ENCODE measurements at regions not wholly inside any gene's neighbourhood (a gene's known extent, or its start where the extent isn't known, plus 50 kb on each side); places are given as distances from the start of the nearest gene placed in this dataset.

DNA sequence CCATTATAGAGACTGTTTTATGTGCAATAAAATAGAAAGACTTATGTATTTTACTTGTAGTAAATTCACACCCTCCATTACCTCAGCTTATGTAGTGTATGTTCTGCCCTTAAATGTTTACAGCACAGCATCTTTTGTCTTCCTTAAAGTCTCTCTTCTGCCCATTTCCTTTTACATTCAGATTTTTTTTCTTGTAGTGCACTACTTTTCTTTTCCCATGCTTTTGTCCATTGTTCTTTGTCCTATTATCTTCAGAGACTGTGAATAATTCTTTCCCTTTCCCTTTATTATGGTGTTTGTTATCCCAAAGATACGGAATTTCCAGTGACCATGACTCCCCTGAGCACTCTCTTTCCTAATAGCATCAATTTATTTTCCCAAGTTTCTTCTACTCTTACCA is 66.1 kb upstream of the TYRP1 start:
- no peak for DNase-seq (ENCODE audit: extremely low spot score, unreplicated experiment)
- TF ChIP-seq, protein P1, sequence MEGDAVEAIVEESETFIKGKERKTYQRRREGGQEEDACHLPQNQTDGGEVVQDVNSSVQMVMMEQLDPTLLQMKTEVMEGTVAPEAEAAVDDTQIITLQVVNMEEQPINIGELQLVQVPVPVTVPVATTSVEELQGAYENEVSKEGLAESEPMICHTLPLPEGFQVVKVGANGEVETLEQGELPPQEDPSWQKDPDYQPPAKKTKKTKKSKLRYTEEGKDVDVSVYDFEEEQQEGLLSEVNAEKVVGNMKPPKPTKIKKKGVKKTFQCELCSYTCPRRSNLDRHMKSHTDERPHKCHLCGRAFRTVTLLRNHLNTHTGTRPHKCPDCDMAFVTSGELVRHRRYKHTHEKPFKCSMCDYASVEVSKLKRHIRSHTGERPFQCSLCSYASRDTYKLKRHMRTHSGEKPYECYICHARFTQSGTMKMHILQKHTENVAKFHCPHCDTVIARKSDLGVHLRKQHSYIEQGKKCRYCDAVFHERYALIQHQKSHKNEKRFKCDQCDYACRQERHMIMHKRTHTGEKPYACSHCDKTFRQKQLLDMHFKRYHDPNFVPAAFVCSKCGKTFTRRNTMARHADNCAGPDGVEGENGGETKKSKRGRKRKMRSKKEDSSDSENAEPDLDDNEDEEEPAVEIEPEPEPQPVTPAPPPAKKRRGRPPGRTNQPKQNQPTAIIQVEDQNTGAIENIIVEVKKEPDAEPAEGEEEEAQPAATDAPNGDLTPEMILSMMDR (IDR thresholded peaks at IDR 0.05) = no peak
- H3K27me3 Mint-ChIP-seq (ENCODE audit: unreplicated experiment) = peaks cover 35% of the 10 kb centered on the region
- H3K36me3 Mint-ChIP-seq (ENCODE audit: unreplicated experiment) = no peaks in the 10 kb centered on the region
- no peaks in the 10 kb centered on the region for H3K4me1 Mint-ChIP-seq (ENCODE audit: unreplicated experiment)
- H3K27ac Mint-ChIP-seq (ENCODE audit: unreplicated experiment) = no peak overlapping the region
- H3K9me3 Mint-ChIP-seq (ENCODE audit: unreplicated experiment) = no peaks in the 10 kb centered on the region
- H3K4me3 Mint-ChIP-seq (ENCODE audit: unreplicated experiment) = no peak overlapping the region

DNA sequence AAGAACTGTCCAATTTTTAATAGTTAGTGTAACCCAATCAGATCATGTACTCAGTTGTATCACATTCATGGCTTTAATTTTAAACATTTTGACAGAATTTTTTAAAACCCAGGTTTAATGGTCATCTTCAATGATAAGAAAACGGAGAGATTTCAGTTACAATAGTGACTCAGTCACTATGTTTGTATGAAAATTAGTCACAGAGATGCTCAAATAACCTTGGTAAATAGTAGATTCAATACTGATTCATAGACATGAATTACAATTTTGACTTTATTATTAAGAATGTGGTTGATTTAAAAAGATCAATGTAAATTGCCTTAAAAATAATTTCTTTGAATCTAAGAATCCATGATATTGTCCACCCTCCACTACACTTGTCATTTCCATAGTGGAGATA is 64.6 kb upstream of the TYRP1 start:
- H3K27me3 Mint-ChIP-seq (ENCODE audit: unreplicated experiment) = peaks cover 31% of the 10 kb centered on the region
- TF ChIP-seq, protein P1 (IDR thresholded peaks at IDR 0.05) = no peak
- no peaks in the 10 kb centered on the region for H3K4me1 Mint-ChIP-seq (ENCODE audit: unreplicated experiment)
- DNase-seq (ENCODE audit: extremely low spot score, unreplicated experiment) = no peak
- H3K9me3 Mint-ChIP-seq (ENCODE audit: unreplicated experiment) = no peaks in the 10 kb centered on the region
- H3K27ac Mint-ChIP-seq (ENCODE audit: unreplicated experiment) = no peak overlapping the region
- H3K4me3 Mint-ChIP-seq (ENCODE audit: unreplicated experiment) = no peak overlapping the region
- H3K36me3 Mint-ChIP-seq (ENCODE audit: unreplicated experiment) = no peaks in the 10 kb centered on the region

DNA sequence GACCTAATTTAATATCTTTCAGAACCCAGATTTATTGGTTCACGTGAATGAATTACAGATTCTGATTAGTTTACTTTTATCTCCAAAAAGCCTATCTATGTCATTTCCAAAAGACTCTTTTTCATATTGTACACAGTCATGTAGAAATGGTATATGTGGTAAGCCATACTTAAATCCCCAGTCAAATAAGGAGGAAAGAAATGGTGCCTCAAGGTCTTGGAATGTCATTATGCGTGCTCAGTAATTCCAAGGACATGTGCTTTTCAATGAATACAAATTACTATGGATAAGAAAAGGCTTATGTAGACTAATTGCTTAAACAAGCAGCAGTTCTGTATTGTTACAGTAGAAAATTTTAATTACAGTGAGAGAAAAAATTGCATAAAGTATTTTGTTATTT is 64.1 kb upstream of the TYRP1 start:
- no peak overlapping the region for H3K4me3 Mint-ChIP-seq (ENCODE audit: unreplicated experiment)
- TF ChIP-seq, protein P1 (IDR thresholded peaks at IDR 0.05) = no peak

DNA sequence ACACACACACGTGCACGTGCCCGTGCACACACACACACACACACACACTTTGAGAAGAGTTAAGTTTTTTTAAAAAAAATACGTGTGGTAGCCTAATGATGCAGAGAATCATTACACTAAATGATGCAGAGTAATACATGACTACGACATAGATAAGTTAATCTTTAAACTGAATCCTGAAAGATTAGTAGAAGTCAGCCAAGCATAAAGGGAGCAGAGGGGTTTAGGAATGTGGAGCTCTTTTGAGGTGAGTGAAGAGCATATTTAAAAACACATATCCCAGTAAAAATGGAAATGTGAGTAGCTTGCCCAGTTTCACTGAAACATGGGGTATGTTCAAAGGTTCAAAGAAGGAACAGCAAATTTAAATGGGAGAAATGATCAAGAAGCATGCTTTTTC is 61.3 kb upstream of the TYRP1 start:
- TF ChIP-seq, protein P1 (IDR thresholded peaks at IDR 0.05) = no peak
- Mint-ChIP-seq H3K36me3 (ENCODE audit: unreplicated experiment) (no peaks in the 10 kb centered on the region), H3K9me3 (ENCODE audit: unreplicated experiment) (no peaks in the 10 kb centered on the region), H3K27ac (ENCODE audit: unreplicated experiment) (no peak overlapping the region), H3K4me3 (ENCODE audit: unreplicated experiment) (no peak overlapping the region), H3K27me3 (ENCODE audit: unreplicated experiment) (peaks cover 46% of the 10 kb centered on the region), H3K4me1 (ENCODE audit: unreplicated experiment) (no peaks in the 10 kb centered on the region)
- no peak for DNase-seq (ENCODE audit: extremely low spot score, unreplicated experiment)

More for the DNA sequence above, 64.1 kb upstream of the TYRP1 start:
- H3K4me1 Mint-ChIP-seq (ENCODE audit: unreplicated experiment) = no peaks in the 10 kb centered on the region
- no peak overlapping the region for H3K27ac Mint-ChIP-seq (ENCODE audit: unreplicated experiment)
- no peaks in the 10 kb centered on the region for H3K9me3 Mint-ChIP-seq (ENCODE audit: unreplicated experiment)
- no peak for DNase-seq (ENCODE audit: extremely low spot score, unreplicated experiment)
- peaks cover 36% of the 10 kb centered on the region for H3K27me3 Mint-ChIP-seq (ENCODE audit: unreplicated experiment)
- H3K36me3 Mint-ChIP-seq (ENCODE audit: unreplicated experiment) = no peaks in the 10 kb centered on the region

DNA sequence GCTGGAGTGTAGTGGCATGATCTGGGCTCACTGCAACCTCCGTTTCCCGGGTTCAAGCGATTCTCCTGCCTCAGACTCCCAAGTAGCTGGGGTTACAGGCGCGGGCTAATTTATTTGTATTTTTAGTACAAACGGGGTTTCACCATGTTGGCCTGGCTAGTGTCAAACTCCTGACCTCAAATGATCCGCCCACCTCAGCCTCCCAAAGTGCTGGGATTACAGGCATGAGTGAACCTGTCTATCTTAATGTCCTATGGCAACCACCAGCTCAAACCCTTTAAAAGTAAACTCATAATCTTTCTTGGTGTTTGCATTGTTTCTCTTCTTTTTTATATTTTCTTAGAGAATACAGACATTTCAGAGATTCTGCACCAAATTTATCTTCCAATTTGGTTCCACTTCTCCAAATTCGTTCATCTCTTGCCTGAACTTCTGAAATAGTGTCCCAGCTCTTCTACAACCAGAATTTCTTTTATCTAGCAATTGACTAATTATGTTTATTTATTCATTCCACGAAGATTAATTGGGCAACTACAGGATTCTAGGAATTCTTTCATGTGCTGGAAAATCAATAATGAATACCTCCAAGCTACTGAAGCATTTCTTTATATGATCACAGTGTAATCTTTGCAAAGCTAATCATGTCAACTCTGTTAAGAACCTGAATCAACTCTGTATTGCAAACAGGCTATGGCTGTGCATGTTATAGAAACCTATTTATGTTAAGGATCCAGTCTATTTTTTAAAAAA is 60.0 kb upstream of the TYRP1 start:
- Mint-ChIP-seq H3K27ac (ENCODE audit: unreplicated experiment) (no peak overlapping the region), H3K36me3 (ENCODE audit: unreplicated experiment) (no peaks in the 10 kb centered on the region), H3K4me1 (ENCODE audit: unreplicated experiment) (no peaks in the 10 kb centered on the region), H3K27me3 (ENCODE audit: unreplicated experiment) (peaks cover 43% of the 10 kb centered on the region), H3K9me3 (ENCODE audit: unreplicated experiment) (no peaks in the 10 kb centered on the region), H3K4me3 (ENCODE audit: unreplicated experiment) (no peak overlapping the region)
- TF ChIP-seq, protein P1 (IDR thresholded peaks at IDR 0.05) = no peak
- no peak for DNase-seq (ENCODE audit: extremely low spot score, unreplicated experiment)

Data from osteocyte (in vitro differentiated cells).